HG03039 (cell line): ENCODE measurements at regions not wholly inside any gene's neighbourhood (a gene's known extent, or its start where the extent isn't known, plus 50 kb on each side); places are given as distances from the start of the nearest gene placed in this dataset.

Experiments
- ATAC-seq: cut with Tn5 transposase; IDR thresholded peaks from one replicate; pipeline ENCODE4 v1.9.1; 2021; ENCODE audit warnings: mild to moderate bottlenecking, moderate library complexity; ENCODE audit not compliant: unreplicated experiment

- no peak for ATAC-seq
Observed at GRCh38 chr10:123518765-123519164, 147.4 kb upstream of the GPR26 start.

DNA sequence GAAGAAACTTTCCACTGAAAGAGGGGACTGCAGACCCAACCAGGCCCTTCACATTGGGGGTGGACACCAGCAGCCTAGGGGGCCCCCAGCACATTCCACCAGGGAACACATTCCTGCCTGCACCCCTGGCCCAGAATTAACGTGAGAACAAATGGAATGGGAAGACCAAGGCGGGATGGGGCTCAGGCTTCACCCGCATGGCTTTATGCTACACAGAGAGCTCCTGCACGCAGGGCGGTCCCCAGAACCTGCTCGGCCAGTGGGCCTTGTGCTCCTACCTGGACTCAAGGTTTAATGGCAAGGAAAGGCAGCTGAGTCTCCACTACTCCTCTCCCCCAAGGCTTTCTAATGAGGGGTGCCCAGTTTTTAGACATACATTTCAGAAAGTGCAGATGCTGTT is 146.3 kb upstream of the GPR26 start:
- ATAC-seq = no peak

GRCh38 chr10:123521076-123521475 is 145.1 kb upstream of the GPR26 start:
- no peak for ATAC-seq

DNA sequence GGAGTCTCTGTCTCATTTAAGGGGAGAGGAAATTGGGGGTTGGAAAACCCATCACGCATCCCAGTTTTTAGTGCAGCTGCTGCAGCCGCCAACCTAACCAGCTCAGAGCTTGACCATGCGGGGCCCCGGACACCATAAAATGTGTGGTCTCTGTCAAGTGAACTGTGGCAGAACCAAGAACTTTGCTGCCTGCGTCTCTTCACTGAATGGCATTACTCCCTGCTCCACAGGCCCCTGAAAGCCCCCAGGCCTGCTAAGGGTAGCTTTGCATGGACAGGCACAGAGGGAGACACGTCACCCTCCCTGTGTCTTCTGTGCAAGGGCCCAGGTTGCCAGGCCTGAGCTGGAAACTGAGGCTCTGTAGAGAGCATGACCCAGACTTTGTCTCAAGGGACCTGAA is 144.6 kb upstream of the GPR26 start:
- ATAC-seq = no peak

DNA sequence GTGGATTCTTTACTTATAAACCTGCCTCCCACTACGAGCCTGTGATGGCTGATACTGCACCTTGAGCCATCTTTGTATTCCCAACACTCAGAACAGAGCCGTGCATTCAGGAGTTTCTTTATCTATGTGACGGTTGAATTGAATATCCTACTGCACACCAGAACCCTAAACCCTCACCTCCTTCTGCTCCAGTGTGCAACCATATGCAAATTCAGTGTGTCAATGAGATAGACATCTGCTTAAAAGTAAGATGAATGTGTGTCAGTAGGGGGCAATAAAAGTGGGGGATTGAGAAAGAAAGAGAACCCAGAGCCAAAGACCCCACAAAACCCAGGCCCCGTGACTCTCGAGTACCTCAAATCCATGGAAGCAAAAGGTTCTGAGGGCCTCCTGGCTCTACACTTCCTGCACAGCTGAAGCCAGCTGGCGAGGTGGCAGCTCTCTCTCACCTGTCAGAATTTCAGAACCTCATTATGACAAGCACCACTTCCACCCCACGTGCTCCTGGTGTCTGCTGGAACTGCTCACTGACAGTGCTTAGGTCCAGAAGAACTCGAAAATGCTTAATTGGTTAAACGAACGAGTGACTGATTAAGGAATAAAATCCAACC is 143.3 kb upstream of the GPR26 start:
- no peak for ATAC-seq

DNA sequence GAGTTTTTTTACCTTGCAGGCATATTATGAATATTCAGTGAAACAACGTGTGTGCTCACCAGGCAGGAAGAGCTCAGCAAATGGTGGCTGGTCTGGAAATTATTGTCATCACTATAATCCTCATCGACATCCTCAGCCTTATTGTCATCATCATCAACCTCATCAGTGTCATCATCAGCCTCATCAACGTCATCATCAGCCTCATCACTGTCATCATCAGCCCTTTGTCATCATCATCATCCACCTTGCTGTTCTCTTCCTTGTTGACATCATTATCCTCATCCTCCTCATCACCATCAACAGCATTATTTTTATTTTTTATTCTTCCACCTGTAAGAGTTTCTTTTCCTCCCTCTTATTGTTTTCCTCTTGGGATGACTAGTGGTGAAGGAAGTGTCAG is 142.3 kb upstream of the GPR26 start:
- no peak for ATAC-seq

DNA sequence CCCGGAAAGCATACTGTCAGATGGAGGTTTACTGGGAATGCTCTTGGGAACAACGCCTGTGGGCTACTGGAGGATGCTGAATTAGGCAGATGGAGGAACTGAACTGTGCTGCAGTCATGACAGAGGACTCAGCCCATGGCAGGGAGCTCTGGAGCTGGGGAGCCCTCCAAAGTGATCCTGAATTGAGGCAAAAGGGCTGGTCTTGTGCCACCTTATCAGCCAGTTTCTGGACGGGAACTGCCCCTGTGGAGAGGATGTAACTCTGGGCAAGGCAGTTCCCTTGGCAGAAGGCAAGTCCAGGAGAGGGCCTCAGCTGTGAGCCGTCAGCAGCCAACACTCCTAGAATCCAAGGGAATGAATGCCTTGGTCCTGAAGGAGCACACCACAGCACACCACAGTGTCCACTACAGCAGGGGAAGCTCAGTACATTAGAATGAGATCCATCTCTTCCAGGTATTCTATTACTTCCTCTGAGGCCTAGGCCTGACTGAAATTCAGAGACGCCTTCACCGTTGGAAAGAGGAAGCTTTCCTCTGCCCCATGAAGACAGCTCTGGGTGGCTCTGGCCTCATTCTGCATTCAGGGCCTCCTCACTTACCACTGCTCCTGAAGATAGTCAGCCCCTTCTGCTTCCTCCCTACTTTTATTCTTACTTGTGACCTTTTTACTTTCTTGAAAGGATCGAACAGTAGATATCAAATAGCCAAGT is 139.6 kb upstream of the GPR26 start:
- no peak for ATAC-seq

DNA sequence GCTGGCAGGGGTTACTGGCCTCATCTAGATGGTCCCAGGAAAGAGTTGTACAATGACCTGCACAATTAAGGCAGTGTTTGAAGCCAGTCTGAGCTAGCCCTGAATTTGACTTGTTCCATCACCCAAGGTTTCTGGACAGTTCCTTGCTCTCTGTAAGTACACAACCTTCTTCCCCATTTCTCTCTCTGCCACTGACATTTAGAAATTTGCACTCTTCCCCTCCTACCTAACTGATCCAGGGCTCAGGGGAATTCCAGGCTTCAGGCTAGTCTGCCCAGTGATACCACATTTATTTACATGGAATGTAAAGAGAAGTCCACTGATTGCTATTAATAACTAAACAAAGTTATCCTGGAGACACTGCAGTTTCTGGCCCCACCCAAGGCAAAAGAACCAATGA is 139.0 kb upstream of the GPR26 start:
- no peak for ATAC-seq

DNA sequence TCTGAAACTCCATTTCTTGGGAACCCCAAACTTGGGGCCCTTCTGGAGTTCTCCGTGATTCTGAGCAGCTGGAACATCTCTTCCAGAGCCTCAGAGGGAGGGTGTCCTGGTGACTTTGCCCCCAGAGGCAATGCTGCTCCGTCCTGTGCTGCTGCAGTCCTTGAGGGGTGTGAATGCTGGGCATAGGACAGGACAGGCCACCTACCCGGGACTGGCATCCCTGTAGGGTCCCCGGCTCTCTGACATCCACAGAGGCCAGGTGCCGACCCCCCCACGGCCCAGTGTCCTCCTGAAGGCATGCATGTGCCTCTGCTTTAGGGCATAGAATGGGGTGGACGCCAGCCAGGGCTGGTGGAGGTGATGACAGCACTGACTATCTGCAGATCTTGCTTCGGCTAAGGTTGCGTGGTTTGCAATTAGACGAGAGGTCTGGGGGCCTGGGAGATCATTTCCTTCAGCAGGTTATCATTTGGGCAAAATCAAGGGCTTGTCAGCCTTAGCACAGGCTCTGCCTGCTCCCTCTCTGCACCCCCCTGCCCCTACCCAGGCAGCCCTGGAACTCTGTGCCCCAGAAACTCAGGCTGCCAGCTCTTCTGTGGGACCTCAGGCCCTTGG is 136.9 kb upstream of the GPR26 start:
- ATAC-seq = no peak

DNA sequence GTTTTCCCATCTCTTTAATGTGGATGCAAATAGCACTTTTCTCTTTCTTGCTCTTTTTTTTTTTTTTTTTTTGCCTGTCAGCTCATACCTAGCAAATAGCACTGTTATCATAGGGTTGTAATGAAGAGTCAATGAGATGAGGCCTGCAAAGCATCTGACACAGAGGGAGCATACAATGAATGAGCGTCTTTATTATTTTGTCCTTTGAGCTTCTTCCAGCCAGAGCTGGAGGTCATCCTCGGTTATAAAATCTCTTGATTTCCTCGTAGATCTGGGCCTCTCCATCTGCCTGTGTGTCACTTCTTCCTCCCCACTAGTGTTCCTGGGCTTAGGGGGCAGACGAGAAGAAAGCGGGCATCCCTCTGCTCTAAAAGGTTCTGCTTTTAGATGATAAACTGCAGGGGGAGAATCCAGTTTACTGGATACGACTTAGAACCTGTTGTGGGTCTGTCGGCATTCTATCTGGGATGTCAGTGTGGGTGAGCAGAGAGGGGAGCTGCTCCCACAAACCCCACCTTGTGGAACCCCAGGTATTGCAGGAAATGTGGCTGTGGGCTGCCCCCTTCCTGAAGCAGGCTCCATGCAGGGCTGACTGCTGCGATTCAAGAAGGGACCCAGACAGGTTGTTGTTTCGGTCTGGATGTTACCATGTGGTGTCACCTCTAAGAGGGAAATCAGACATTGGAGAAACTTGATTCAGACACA is 135.8 kb upstream of the GPR26 start:
- ATAC-seq = no peak

GRCh38 chr10:123535386-123535785 is 130.8 kb upstream of the GPR26 start:
- no peak for ATAC-seq

DNA sequence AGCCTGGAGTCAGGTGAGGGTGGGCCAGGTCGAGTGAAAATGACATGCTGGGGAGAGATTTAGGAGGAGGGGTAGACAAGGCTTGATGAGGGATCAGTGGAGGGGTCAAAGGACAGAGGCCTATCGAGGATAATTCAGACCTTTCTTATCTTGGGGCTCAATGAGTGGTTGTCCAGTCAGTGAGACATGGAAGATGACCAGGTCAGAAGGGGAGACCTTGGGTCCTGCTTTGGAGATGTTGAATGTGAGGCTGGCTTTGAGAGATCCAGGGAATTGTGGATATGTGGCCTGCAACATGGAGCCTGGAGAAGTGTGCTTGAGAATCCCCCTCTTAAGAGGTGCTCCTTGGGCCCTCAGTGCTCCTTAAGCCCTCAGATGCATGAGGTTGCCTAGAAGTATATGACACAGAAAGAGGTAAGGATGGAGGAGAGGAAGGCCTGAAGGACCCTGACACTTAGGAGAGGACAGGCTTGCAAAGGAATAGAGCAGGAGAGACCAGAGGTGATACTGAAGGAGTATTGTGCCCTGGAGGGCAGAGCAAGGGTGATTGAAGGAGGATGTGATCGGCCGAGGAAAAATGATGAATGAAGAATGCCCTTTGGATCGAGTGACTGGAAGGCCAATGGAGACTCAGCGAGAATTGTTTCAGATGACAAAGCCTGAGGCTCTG is 129.8 kb upstream of the GPR26 start:
- no peak for ATAC-seq

DNA sequence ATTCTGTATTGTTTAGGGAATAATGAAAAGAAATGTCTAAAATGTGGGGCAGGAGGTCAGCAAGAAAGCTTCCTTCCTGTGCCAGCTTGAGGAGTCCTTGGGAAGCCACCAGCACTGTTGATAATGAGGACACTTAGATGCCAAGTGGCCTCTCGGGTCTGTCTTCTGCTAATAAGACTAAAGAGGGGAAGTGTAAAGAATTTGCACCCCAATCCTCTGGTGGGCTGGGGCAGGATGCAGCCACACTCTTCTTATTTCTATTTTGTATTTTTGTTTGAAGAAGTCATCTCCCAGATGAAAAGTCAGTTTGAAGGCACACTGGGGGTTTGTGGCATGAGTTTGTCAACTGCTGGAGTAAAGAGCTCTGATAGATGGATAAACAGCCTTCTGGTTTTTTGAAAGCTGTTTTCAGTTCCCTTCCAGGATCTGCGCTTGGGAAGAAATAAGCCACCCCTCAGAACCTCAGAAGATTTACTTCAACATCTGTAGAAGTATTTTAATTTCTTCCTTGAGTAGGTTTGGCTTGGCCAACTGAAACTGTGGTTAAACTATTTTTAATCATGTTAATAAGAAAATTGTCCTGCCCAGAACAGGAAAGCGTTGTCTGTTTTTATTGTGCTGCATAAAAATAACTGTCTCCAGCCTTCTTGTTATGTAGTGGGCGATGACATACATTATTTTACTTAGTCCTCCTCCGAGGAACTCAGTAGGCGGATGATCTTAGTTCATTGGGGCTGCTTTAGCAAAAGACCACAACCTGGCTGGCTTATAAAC is 128.8 kb upstream of the GPR26 start:
- no peak for ATAC-seq

- ATAC-seq = no peak
Observed at GRCh38 chr10:123538401-123539320, 127.5 kb upstream of the GPR26 start.

GRCh38 chr10:123544986-123545385 is 121.2 kb upstream of the GPR26 start:
- ATAC-seq = no peak

GRCh38 chr10:123548770-123549169 is 117.4 kb upstream of the GPR26 start:
- no peak for ATAC-seq

GRCh38 chr10:123549761-123550454 is 116.2 kb upstream of the GPR26 start:
- ATAC-seq = no peak

DNA sequence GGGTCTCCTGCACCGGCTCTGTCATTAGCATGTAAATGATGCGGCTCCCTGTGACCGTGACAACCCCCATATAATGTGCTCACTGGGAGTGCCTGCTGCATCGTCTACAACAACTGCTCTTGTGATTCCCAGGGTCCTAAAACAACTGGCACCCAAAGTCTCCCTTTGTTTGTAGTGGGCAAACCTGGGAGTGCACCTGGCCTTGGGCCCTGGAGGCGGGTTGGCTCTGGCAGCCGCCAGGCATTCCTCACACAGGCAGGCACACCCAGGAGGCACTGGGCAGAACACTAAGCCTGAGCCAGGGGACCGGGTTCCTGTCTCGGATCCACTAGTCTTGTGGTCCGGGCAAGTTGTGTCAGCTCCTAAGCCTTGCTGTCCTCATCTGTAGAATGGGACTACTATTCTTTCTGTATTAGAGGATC is 115.5 kb upstream of the GPR26 start:
- ATAC-seq = no peak

- ATAC-seq = no peak
Observed at GRCh38 chr10:123551259-123551658, 114.9 kb upstream of the GPR26 start.
